COLO668 (cell line): ENCODE measurements at regions not wholly inside any gene's neighbourhood (a gene's known extent, or its start where the extent isn't known, plus 50 kb on each side); places are given as distances from the start of the nearest gene placed in this dataset.

Experiments used
- DNase-seq: peaks from one replicate; lab custom pipeline; 2025; ENCODE audit not compliant: unreplicated experiment; lab: John Stamatoyannopoulos, UW

DNA sequence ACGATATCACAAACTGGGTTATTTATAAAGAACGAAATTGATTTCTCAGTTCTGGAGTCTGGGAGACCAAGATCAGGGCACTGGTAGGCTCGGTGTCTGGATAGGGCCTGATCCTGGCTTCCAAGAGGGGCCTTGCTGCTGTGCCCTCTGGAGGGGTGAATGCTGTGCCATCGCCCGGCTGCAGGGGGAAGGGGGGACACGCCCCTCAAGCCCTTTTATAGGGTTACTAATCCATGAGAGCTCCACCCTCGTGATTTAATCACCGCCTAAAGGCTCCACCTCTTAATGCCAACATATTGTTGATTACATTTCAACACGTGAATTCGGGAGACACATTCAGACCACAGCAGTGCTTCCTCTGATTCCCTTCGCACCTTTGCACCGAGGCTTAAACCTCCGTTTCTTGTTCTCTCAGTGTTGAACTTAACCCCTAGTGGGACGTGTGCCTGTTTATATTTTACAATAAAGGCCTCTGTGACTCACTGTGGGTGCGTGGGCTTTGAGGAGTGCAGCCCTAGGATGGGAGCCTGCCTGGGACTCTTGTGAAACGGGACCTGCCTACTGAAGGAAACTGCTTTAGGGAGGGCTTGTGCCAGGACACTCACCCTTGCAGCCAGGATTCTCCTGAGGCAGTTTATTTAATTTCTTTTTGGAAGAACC, 52.4 kb upstream of the SPATA13 start:
- DNase-seq: no peak

DNA sequence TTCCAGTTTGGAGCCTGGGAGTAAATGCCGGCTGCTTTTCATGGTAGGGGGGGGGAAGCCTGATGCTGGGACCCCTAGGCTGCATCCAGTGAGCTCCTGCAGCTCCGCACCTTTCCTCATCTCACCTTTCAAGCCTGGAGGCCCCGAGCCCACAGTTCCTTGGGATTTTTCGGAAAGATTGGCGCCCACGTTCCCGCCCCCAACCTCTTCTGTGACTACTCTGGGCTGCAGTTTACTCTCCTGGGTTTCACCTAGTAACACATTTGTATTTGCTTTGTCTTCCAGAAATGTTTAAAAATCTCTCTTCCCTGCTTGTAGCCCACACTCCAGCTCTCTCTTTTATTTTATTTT, 51.9 kb upstream of the SPATA13 start:
- no peak for DNase-seq

DNA sequence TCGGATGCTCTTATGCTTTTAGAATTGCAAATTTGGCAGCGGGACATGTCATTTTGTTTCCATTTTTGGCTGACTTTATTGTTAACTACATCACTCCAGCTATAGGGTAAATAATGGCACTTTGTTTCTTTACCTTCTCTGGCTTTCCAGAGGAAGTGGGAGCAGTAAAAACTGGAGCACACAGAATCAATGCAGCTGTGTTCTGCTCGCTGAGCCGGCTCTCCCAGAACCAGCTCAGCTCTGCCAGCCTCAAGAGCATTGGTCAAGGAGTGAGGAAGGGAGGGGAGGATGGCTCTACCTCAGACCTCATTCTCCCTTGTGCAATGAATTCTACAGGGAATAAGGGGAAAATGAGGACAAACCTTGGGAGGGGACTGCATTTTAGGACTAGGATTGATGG, 50.5 kb upstream of the SPATA13 start:
- DNase-seq: no peak
